Mesendoderm (in vitro differentiated cells): ENCODE measurements at regions not wholly inside any gene's neighbourhood (a gene's known extent, or its start where the extent isn't known, plus 50 kb on each side); places are given as distances from the start of the nearest gene placed in this dataset.

ENCODE experiments used
- DNase-seq: peaks from one replicate; pipeline ENCODE4 v3.0.0; 2013
- H2AK5ac ChIP-seq: 2 replicates; pipeline ENCODE4 v1.6.1; 2013; ENCODE audit warnings: low read length, inconsistent platforms
- H2BK120ac ChIP-seq: 2 replicates; pipeline ENCODE4 v1.6.1; 2013; ENCODE audit warnings: low read depth, mild to moderate bottlenecking, low read length, moderate library complexity, mixed read lengths
- H2BK15ac ChIP-seq: replicated peaks from 2 replicates; pipeline ENCODE4 v1.6.1; 2013; ENCODE audit warnings: low read depth, mild to moderate bottlenecking, moderate library complexity
- H2BK5ac ChIP-seq: 2 replicates; pipeline ENCODE4 v1.6.1; 2013; ENCODE audit warnings: low read length, inconsistent platforms
- H3K18ac ChIP-seq: 2 replicates; pipeline ENCODE4 v1.6.1; 2013; ENCODE audit warnings: mild to moderate bottlenecking, low read length, mixed read lengths
- H3K23ac ChIP-seq: one replicate; pipeline ENCODE4 v1.6.1; 2013; ENCODE audit warnings: low read length
- H3K27ac ChIP-seq: 2 replicates; pipeline ENCODE4 v1.5.1; 2013; ENCODE audit warnings: low read depth, mild to moderate bottlenecking, inconsistent platforms, low read length, moderate library complexity
- H3K27me3 ChIP-seq: 2 replicates; pipeline ENCODE4 v1.6.1; 2013; ENCODE audit warnings: low read length, control low read depth, mild to moderate bottlenecking, inconsistent platforms; ENCODE audit not compliant: insufficient read depth, poor library complexity
- H3K36me3 ChIP-seq: 2 replicates; pipeline ENCODE4 v1.6.1; 2013; ENCODE audit warnings: low read length, inconsistent platforms; ENCODE audit not compliant: control insufficient read depth, insufficient read depth
- H3K4ac ChIP-seq: one replicate; pipeline ENCODE4 v1.6.1; 2013; ENCODE audit warnings: low read depth, mild to moderate bottlenecking, low read length, moderate library complexity
- H3K4me1 ChIP-seq: 2 replicates; pipeline ENCODE4 v1.6.1; 2013; ENCODE audit warnings: low read depth, low read length, inconsistent platforms; ENCODE audit not compliant: control insufficient read depth
- H3K4me2 ChIP-seq: 2 replicates; pipeline ENCODE4 v1.6.1; 2013; ENCODE audit warnings: low read length
- H3K4me3 ChIP-seq: 2 replicates; pipeline ENCODE4 v1.5.1; 2013; ENCODE audit warnings: mild to moderate bottlenecking, low read length
- H3K56ac ChIP-seq: one replicate; pipeline ENCODE4 v1.6.1; 2013; ENCODE audit warnings: low read length
- H3K79me1 ChIP-seq: 2 replicates; pipeline ENCODE4 v1.6.1; 2013; ENCODE audit warnings: low read length, inconsistent platforms
- H3K79me2 ChIP-seq: 2 replicates; pipeline ENCODE4 v1.6.1; 2013; ENCODE audit warnings: mild to moderate bottlenecking, low read length; ENCODE audit not compliant: control insufficient read depth, insufficient read depth
- H3K9ac ChIP-seq: 2 replicates; pipeline ENCODE4 v1.6.1; 2013; ENCODE audit warnings: low read length, inconsistent platforms
- H4K5ac ChIP-seq: one replicate; pipeline ENCODE4 v1.6.1; 2013; ENCODE audit warnings: low read length
- H4K8ac ChIP-seq: one replicate; pipeline ENCODE4 v1.6.1; 2013; ENCODE audit warnings: low read depth, mild to moderate bottlenecking, control low read depth, low read length, moderate library complexity
- WGBS: extraction: QIAGEN DNeasy Blood & Tissue Kit; methylation state at CpG from one replicate; pipeline ENCODE4 v1.1.7; 2013; ENCODE audit warnings: low lambda C conversion rate, missing lambda C conversion rate; ENCODE audit not compliant: insufficient coverage; ENCODE audit errors: extremely low coverage; 5-methylcytosine and 5-hydroxymethylcytosine counted together

- no peak overlapping the region for H3K4ac ChIP-seq
- H3K4me1 ChIP-seq = no peaks in the 10 kb centered on the region
- no peak for DNase-seq
- H4K8ac ChIP-seq = no peak overlapping the region
- no peak overlapping the region for H3K4me3 ChIP-seq
- H3K9ac ChIP-seq = no peak overlapping the region
- H3K4me2 ChIP-seq = no peak overlapping the region
- no peak overlapping the region for H3K23ac ChIP-seq
- no peak overlapping the region for H2BK5ac ChIP-seq
- no peak overlapping the region for H2BK15ac ChIP-seq
- no peak overlapping the region for H3K56ac ChIP-seq
- H3K79me2 ChIP-seq = no peaks in the 10 kb centered on the region
- H3K27ac ChIP-seq = no peak overlapping the region
- H2BK120ac ChIP-seq = no peak overlapping the region
- H3K79me1 ChIP-seq = no peaks in the 10 kb centered on the region
- no peaks in the 10 kb centered on the region for H3K27me3 ChIP-seq
- no peaks in the 10 kb centered on the region for H3K36me3 ChIP-seq
- no peak overlapping the region for H4K5ac ChIP-seq
- no CpG with 5 or more reads among the region's 2 CpGs for WGBS
- no peak overlapping the region for H3K18ac ChIP-seq
- no peak overlapping the region for H2AK5ac ChIP-seq
These were observed 457.2 kb downstream of the RAP2B start for GRCh38 chr3:153619268-153619667.

DNA sequence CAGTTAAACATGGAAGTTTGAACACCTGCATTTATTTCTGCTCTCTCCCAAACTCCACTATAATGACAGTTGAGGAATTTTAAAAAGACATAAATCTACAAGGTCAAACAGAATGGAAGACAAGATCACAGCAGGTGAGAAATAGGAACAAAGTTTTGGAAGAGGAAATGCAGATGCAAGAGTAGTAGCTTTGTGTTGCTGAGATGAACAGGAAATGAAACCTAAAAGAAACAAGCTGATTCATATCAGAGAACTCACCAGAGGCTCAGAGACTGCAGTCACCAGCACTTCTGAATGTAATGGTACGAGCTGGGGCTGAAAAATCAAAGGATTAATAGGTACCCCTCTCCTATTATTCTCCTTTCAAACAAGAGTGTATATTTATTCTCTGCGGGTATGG, 459.9 kb downstream of the RAP2B start:
- Histone ChIP-seq H3K4ac (no peak overlapping the region), H3K18ac (no peak overlapping the region), H2BK120ac (no peak overlapping the region), H3K9ac (no peak overlapping the region), H4K5ac (no peak overlapping the region), H2BK15ac (no peak overlapping the region), H4K8ac (no peak overlapping the region), H3K27ac (no peak overlapping the region), H3K79me1 (no peaks in the 10 kb centered on the region), H3K4me3 (no peak overlapping the region), H3K4me2 (no peak overlapping the region), H2AK5ac (no peak overlapping the region), H3K23ac (no peak overlapping the region), H3K36me3 (no peaks in the 10 kb centered on the region), H3K56ac (no peak overlapping the region), H3K27me3 (no peaks in the 10 kb centered on the region), H3K4me1 (no peaks in the 10 kb centered on the region), H2BK5ac (no peak overlapping the region), H3K79me2 (no peaks in the 10 kb centered on the region)
- no CpG with 5 or more reads among the region's 2 CpGs for WGBS
- DNase-seq = no peak

GRCh38 chr3:153623834-153624233, 461.8 kb downstream of the RAP2B start:
- H3K79me2 ChIP-seq = no peaks in the 10 kb centered on the region
- no CpG with 5 or more reads among the region's 1 CpG for WGBS

DNA sequence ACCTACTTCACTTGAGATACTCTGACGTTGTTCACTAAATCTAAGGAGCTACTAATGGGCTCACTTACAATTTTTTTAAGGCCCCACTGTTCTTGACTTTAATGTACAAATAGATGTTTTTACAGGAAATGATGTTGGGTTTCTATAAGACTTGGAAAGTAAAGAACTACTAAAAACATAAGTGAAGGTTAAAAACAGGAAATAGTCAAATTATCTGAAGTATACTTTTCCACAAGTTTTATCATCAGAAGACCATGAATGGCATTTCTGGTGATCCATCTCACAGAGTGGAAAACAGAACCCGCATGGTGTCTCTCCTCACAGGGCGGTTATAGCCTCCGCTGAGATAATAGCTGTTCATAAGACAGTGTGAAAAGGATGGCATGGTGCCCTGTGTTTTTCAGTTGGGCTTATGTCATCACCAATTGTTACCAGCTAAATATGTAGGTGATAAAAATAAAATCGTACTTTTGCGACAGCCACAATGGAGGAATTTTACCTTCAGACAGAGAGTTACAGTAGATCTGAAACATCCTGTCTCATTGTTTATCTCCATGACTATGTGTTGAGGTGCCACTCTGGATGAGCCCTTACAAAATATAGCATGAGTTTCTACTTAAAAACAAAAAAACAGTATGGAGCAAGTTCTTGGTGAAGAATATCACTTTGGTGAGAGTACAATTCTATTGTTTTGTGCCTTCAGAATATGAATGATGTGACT, 462.4 kb downstream of the RAP2B start:
- no CpG with 5 or more reads among the region's 6 CpGs for WGBS
- Histone ChIP-seq H3K56ac (no peak overlapping the region), H4K5ac (no peak overlapping the region), H3K9ac (no peak overlapping the region), H2BK15ac (peak overlapping the region; percentile 57), H3K27ac (no peak overlapping the region), H3K4me1 (no peaks in the 10 kb centered on the region), H2BK120ac (no peak overlapping the region), H3K79me2 (no peaks in the 10 kb centered on the region), H3K23ac (no peak overlapping the region), H2BK5ac (no peak overlapping the region), H3K36me3 (no peaks in the 10 kb centered on the region), H3K4ac (no peak overlapping the region), H4K8ac (no peak overlapping the region), H3K18ac (no peak overlapping the region), H3K4me3 (no peak overlapping the region), H3K4me2 (no peak overlapping the region), H3K27me3 (no peaks in the 10 kb centered on the region), H2AK5ac (no peak overlapping the region), H3K79me1 (no peaks in the 10 kb centered on the region)
- no peak for DNase-seq

More at GRCh38 chr3:153623834-153624233, 461.8 kb downstream of the RAP2B start:
- H3K18ac ChIP-seq = no peak overlapping the region
- H2BK5ac ChIP-seq = no peak overlapping the region
- H2BK15ac ChIP-seq = no peak overlapping the region
- H4K5ac ChIP-seq = no peak overlapping the region
- no peak overlapping the region for H2BK120ac ChIP-seq
- no peaks in the 10 kb centered on the region for H3K27me3 ChIP-seq
- no peak overlapping the region for H2AK5ac ChIP-seq
- H3K4me1 ChIP-seq = no peaks in the 10 kb centered on the region
- H3K23ac ChIP-seq = no peak overlapping the region
- no peak overlapping the region for H3K4me3 ChIP-seq
- no peak overlapping the region for H3K27ac ChIP-seq
- H3K4me2 ChIP-seq = no peak overlapping the region
- H4K8ac ChIP-seq = no peak overlapping the region
- no peaks in the 10 kb centered on the region for H3K79me1 ChIP-seq
- no peaks in the 10 kb centered on the region for H3K36me3 ChIP-seq
- no peak for DNase-seq
- no peak overlapping the region for H3K56ac ChIP-seq
- H3K9ac ChIP-seq = no peak overlapping the region
- H3K4ac ChIP-seq = no peak overlapping the region

DNA sequence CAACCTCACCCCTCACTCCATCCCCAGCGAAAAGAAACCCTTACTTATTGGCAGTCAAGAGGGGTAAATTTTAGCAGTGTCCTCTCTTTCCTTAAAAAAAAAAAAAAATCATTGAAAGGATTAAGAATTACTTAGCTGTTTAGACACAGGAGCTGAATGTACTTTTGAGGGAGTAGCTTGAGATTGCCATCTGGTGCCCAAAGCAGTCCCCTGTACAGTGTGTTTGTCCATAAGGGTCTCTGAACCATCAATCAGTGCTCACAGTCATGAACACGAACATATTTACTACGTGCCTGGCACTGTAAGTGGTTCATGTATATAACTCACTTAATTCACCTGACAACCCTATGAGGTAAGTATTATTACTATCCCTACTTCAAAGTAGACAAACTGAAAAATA, 463.5 kb downstream of the RAP2B start:
- Histone ChIP-seq H4K5ac (no peak overlapping the region), H2BK5ac (no peak overlapping the region), H3K27me3 (no peaks in the 10 kb centered on the region), H3K4ac (no peak overlapping the region), H3K4me3 (no peak overlapping the region), H3K18ac (no peak overlapping the region), H3K4me1 (no peaks in the 10 kb centered on the region), H3K27ac (no peak overlapping the region), H3K4me2 (no peak overlapping the region), H3K79me2 (no peaks in the 10 kb centered on the region), H2BK120ac (no peak overlapping the region), H2BK15ac (no peak overlapping the region), H3K36me3 (no peaks in the 10 kb centered on the region), H4K8ac (no peak overlapping the region), H3K79me1 (no peaks in the 10 kb centered on the region), H3K9ac (no peak overlapping the region), H2AK5ac (no peak overlapping the region), H3K23ac (no peak overlapping the region), H3K56ac (no peak overlapping the region)
- DNase-seq = no peak
- no CpG with 5 or more reads among the region's 3 CpGs for WGBS

DNA sequence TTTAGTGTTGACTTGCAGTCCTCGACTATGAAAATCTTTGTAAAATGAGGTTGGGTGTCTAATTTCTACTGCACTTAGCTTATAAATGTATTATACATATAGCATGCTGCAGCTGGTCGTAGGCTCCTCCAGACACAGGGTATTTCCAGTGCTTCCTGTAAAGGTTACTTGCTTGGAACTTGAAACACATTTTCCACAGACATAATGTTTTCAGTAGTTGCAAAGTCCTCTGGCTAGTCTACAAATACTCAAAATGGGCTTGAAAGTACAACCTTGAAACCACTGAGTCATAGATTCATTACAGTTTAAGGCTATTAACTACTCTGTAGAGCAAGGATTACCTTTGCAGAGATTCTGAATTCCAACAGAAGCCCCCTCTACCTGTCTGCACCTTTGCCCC, 464.1 kb downstream of the RAP2B start:
- WGBS = no CpG with 5 or more reads among the region's 2 CpGs
- H2BK5ac ChIP-seq = no peak overlapping the region
- no peak overlapping the region for H3K4ac ChIP-seq
- no peaks in the 10 kb centered on the region for H3K79me2 ChIP-seq
- no peak overlapping the region for H3K4me2 ChIP-seq
- no peak overlapping the region for H2BK120ac ChIP-seq
- no peak overlapping the region for H4K8ac ChIP-seq
- no peaks in the 10 kb centered on the region for H3K79me1 ChIP-seq
- H3K9ac ChIP-seq = no peak overlapping the region
- H3K56ac ChIP-seq = no peak overlapping the region
- H3K18ac ChIP-seq = no peak overlapping the region
- no peak overlapping the region for H4K5ac ChIP-seq
- H3K4me1 ChIP-seq = no peaks in the 10 kb centered on the region
- H3K27ac ChIP-seq = no peak overlapping the region
- no peak overlapping the region for H3K4me3 ChIP-seq
- H2BK15ac ChIP-seq = no peak overlapping the region
- H2AK5ac ChIP-seq = no peak overlapping the region
- no peaks in the 10 kb centered on the region for H3K27me3 ChIP-seq
- H3K36me3 ChIP-seq = no peaks in the 10 kb centered on the region
- no peak overlapping the region for H3K23ac ChIP-seq
- DNase-seq = no peak
